ENCODE measurements at regions not wholly inside any gene's neighbourhood (a gene's known extent, or its start where the extent isn't known, plus 50 kb on each side); places are given as distances from the start of the nearest gene placed in this dataset.

- TF ChIP-seq NR4A1 (CRISPR knock-in tag; IDR thresholded peaks at IDR 0.05) (no peak), NR4A1 (tag; IDR thresholded peaks at IDR 0.05) (no peak), MITF (IDR thresholded peaks at IDR 0.05) (no peak), FOXP1 (CRISPR knock-in tag; IDR thresholded peaks at IDR 0.05) (no peak)
Measured at GRCh38 chr12:41869432-41869831, 275.2 kb downstream of the GXYLT1 start (continued).

- Histone ChIP-seq H3K79me2 (ENCODE audit: control insufficient read depth, insufficient read depth, low read length) (no peaks in the 10 kb centered on the region), H3K4me2 (ENCODE audit: insufficient read depth, low read length) (no peak overlapping the region), H3K27me3 (ENCODE audit: control insufficient read depth in 2 of 2, insufficient read depth in 2 of 2, low read length in 2 of 2) (no peaks in the 10 kb centered on the region), H3K9ac (ENCODE audit: insufficient read depth in 1 of 2, low read depth in 2 of 2, low read length in 2 of 2) (no peak overlapping the region), H3K36me3 (ENCODE audit: control insufficient read depth, insufficient read depth, low read length) (no peaks in the 10 kb centered on the region), H3K9me1 (ENCODE audit: control insufficient read depth, insufficient read depth, low read length) (no peaks in the 10 kb centered on the region), H2AFZ (ENCODE audit: low read depth, low read length) (no peak overlapping the region), H3K4me3 (no peak overlapping the region), H4K20me1 (replicated peaks; ENCODE audit: control insufficient read depth, insufficient read depth, low read length) (no peaks in the 10 kb centered on the region), H3K4me1 (replicated peaks in 1 of 2; ENCODE audit: control insufficient read depth in 2 of 2, insufficient read depth in 2 of 2, low read length in 2 of 2) (no peaks in the 10 kb centered on the region), H3K9me3 (replicated peaks; ENCODE audit: control insufficient read depth, insufficient read depth, low read depth, low read length) (no peaks in the 10 kb centered on the region), H3K27ac (ENCODE audit: extremely low read depth, low read depth, low read length) (no peak overlapping the region)
- no TSS peak for BruUV-seq (replicated peaks)
- in situ Hi-C loops (cut with MboI) (no loop called here), intact Hi-C loops (cut with micrococcal nuclease) (no loop called here)
- no peak for ATAC-seq
- no peak for FAIRE-seq
- WGBS (ENCODE audit: insufficient coverage, low coverage, missing lambda C conversion rate): 0% methylated on average over 4 of the region's 4 CpGs
- ChIA-PET CTCF (ENCODE audit: low intra/inter-chr PET ratio) (no interaction called here), POLR2A (no interaction called here)
- DNase-seq (ENCODE audit: extremely low read depth in 1 of 4, low spot score in 3 of 4): no peak
- TF ChIP-seq POLR3A (IDR thresholded peaks at IDR 0.05; ENCODE audit: borderline replicate concordance, extremely low read depth, insufficient read depth, insufficient read length) (no peak), MTA2 (IDR thresholded peaks at IDR 0.05; ENCODE audit: low read depth) (no peak), AFF4 (CRISPR knock-in tag; IDR thresholded peaks at IDR 0.05) (no peak), HNRNPLL (IDR thresholded peaks at IDR 0.05; ENCODE audit: low read depth, low read length, poor library complexity, severe bottlenecking) (no peak), NEUROD1 (IDR thresholded peaks at IDR 0.05; ENCODE audit: borderline replicate concordance, low read depth, low read length, partially characterized antibody) (no peak), ZNF644 (tag; IDR thresholded peaks at IDR 0.05; ENCODE audit: low read depth) (no peak), HEY1 (CRISPR knock-in tag; IDR thresholded peaks at IDR 0.05; ENCODE audit: borderline replicate concordance) (no peak), CGGBP1 (CRISPR knock-in tag; IDR thresholded peaks at IDR 0.05) (no peak), ARID2 (IDR thresholded peaks at IDR 0.05) (no peak)
Measured at GRCh38 chr12:41866878-41867430, 277.7 kb downstream of the GXYLT1 start.

Data from K562 (cell line).